Stimulated activated CD4-positive, alpha-beta T cell treated with anti-CD3 and anti-CD28 coated beads, Interleukin-4, amount 100 ng/mL, for 4 hours (primary cell): ENCODE measurements at regions not wholly inside any gene's neighbourhood (a gene's known extent, or its start where the extent isn't known, plus 50 kb on each side); places are given as distances from the start of the nearest gene placed in this dataset.

Source experiments
- DNase-seq, 2 experiments: peaks; one replicate each; pipeline ENCODE4 v3.0.0-alpha.2; 2020

GRCh38 chr18:41618147-41618546 is 336.9 kb upstream of the PIK3C3 start:
- DNase-seq, result no peak

- no peak for DNase-seq
Observed at GRCh38 chr18:41617647-41618046, 337.4 kb upstream of the PIK3C3 start.

GRCh38 chr18:41613003-41613609 is 341.9 kb upstream of the PIK3C3 start:
- no peak for DNase-seq

- no peak for DNase-seq
Observed at GRCh38 chr18:41604964-41605363, 350.1 kb upstream of the PIK3C3 start.

- no peak for DNase-seq
Observed at GRCh38 chr18:41602034-41602433, 353.0 kb upstream of the PIK3C3 start.

- no peak for DNase-seq
Observed at GRCh38 chr18:41600693-41601391, 354.2 kb upstream of the PIK3C3 start.

DNA sequence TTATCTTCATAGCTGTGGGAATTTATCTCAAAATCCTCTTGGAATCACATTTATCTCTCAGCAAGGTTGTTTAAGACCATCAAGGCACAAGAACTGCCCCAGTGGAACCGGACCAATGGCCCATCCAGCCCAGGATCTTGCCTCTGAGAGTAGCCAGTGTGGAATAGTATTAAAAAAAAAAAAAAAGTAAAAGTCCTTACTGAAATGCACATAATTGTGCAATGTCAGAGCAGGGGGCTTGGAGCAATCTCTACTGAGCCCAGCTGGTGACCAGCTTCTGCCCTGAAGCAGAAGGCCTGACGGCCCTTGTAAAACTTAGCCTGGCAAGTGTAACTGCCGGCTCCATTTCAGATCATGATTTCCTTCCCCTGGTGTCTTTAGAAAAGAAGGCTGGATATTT is 355.6 kb upstream of the PIK3C3 start:
- DNase-seq, result no peak

GRCh38 chr18:41594582-41594981 is 360.5 kb upstream of the PIK3C3 start:
- no peak for DNase-seq

DNA sequence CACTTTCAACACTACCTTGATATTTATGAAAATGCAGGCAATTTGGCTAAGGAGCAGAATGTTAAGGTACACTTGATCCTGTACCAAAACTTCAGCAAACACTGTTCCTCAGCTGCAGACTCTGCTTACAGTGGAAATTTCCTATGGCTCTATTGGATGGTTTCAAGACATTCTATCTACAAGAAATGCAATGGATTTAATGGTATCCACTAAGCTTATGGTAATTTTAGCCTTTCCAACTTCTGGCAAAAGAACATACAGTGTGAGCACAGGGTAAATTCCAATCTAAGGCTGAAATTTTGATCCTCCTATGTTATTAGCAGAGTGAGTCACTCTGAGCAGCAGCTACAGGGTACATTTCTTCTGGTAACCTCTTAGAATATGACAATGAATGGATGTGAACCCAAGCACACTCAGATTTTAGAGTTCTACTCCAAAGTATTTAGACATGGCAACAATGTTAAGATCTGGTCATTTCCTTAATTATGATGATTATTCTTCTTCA is 361.8 kb upstream of the PIK3C3 start:
- no peak for DNase-seq

- DNase-seq, result no peak
Observed at GRCh38 chr18:41587976-41588375, 367.1 kb upstream of the PIK3C3 start.

GRCh38 chr18:41585512-41585911 is 369.5 kb upstream of the PIK3C3 start:
- DNase-seq, result no peak

- no peak for DNase-seq
Observed at GRCh38 chr18:41579185-41579584, 375.8 kb upstream of the PIK3C3 start.

DNA sequence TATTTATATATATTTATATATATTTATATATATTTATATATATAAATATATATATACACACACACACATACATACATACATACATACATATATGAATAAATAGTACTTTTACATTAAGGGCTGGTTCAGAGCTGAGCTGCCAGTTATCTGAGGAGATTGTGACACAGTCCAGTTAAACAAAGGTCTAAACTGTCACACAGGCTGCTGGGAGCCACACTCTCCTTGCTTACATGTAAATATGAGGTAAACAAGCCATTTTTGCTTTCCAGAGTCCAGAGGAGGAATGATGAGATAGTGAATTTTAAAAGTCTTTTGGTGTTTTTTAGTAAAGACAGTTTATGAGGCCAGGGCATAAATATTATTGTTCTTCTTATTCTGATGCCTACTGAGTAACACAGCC is 377.5 kb upstream of the PIK3C3 start:
- DNase-seq, result no peak

DNA sequence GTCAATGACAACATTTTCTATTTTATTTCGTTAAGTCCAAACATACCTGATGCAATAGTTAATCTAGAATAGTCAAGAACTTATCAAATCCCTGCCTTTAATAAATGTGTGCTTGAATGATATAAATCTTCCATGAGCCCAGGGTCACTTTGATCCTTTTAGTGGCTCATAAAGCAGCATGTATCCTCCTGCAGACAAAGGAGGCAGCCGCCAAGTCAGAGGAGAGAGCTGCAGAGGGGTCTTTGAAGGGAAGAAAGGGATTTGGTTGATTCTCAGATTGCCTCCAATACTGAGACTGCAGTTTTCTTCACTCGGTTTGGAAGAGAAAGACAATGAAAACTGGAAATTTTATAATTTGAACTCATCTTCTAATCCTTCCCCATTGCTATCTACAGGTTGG is 378.4 kb upstream of the PIK3C3 start:
- no peak for DNase-seq

DNA sequence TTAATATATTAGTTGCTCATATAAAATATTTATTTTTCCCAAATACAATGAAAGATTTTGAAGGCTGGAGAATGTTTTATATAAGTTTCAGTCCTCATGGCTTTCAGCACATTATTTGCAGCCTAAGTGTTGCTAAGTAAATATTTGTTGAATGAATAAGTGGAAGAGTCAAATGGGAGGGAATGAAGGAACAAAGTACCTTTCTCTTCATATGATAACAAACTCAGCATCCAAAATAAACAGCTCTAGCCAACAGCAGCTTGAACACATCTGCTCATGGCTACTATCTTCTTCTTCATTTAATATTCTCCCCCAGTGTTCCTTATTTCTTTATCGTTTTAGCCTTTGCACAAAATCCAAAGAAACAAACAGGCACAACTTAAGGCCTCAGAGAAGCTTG is 385.2 kb upstream of the PIK3C3 start:
- DNase-seq, result no peak

DNA sequence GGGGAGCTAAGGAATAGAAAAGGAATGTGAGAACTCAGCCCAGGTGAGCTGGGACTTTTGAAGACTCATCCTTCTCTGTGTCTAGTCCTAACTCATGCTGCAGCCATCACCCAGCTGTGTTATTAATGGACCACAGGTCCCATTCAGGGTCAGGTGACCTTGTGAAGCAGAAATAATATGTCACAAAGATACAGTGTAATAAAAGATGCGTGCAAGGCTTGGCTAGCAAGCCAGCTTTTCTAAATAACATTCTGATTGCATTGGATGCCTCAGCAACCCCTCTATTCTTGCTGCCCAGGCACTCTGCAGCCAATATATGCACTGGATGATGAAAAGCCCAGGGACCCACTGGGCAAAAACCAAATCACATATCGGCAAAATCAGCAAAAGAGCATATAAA is 393.1 kb upstream of the PIK3C3 start:
- DNase-seq, result no peak

GRCh38 chr18:41558715-41559114 is 396.3 kb upstream of the PIK3C3 start:
- no peak for DNase-seq

GRCh38 chr18:41553716-41554115 is 401.3 kb upstream of the PIK3C3 start:
- no peak for DNase-seq

GRCh38 chr18:41548521-41549260 is 406.3 kb upstream of the PIK3C3 start:
- no peak for DNase-seq

DNA sequence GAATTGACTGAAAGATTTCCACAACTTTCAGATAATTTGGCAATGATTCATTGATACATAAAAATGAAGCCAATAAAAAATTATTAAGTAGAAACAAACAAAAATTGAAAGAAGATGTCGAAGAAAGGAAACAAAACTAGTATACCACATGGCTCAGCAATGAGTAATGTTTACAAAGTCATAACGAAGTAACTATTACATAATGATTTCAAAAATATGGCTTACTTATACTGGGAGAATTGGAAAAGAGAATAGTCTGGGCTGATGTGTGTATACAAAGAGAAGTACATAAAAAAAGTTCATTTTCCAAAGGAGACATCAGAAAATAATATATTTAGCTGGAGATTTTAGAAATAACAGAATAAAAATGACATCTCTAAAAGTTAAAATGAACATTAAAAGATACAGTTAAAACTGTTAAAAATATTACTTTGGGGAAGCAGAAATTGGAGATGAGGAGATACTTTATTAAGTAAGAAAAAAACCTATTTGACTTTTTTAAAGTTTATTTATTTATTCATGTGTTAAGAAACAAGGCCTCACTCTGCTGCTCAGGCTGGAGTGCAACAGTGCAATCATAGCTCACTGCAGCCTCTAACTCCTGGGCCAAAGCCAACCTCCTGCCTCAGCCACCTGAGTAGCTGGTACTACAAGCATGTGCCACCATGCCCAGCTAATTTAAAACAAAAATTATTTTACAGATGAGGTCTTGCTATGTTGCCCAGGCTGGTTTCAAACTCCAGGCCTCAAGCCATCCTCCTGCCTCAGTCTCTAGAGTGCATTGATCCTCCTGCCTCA is 409.7 kb upstream of the PIK3C3 start:
- DNase-seq, result no peak

GRCh38 chr18:41543815-41544214 is 411.2 kb upstream of the PIK3C3 start:
- DNase-seq, result no peak

- no peak for DNase-seq
Observed at GRCh38 chr18:41540237-41540871, 414.7 kb upstream of the PIK3C3 start.

- DNase-seq, result no peak
Observed at GRCh38 chr18:41538751-41539150, 416.3 kb upstream of the PIK3C3 start.
